ENCODE measurements at regions not wholly inside any gene's neighbourhood (a gene's known extent, or its start where the extent isn't known, plus 50 kb on each side); places are given as distances from the start of the nearest gene placed in this dataset.
"Not testable (repeated sequence)": the region's sequence is repeated elsewhere in the genome, so short reads cannot be mapped to it uniquely, and the experiment has no call there.

- not testable (repeated sequence) for H3K4me3 Mint-ChIP-seq (ENCODE audit: low read depth); H3K36me3 Mint-ChIP-seq (ENCODE audit: insufficient read depth); H3K27me3 Mint-ChIP-seq; DNase-seq (ENCODE audit: low spot score, unreplicated experiment); H3K27ac Mint-ChIP-seq; H3K4me1 Mint-ChIP-seq (ENCODE audit: low read depth)
- H3K9me3 Mint-ChIP-seq (ENCODE audit: low read depth): peaks cover 12% of the 10 kb centered on the region
Observed at GRCh38 chr1:214095896-214096295, 108.1 kb downstream of the PROX1 start.

- H3K36me3 Mint-ChIP-seq (ENCODE audit: insufficient read depth): no peaks in the 10 kb centered on the region
- no peak for TF ChIP-seq CTCF (IDR thresholded peaks at IDR 0.05; ENCODE audit: unreplicated experiment)
- H3K9me3 Mint-ChIP-seq (ENCODE audit: low read depth): peaks cover 6% of the 10 kb centered on the region
- DNase-seq (ENCODE audit: low spot score, unreplicated experiment): no peak
- H3K27ac Mint-ChIP-seq: no peak overlapping the region
- no peak overlapping the region for H3K4me3 Mint-ChIP-seq (ENCODE audit: low read depth)
- no peaks in the 10 kb centered on the region for H3K27me3 Mint-ChIP-seq
- H3K4me1 Mint-ChIP-seq (ENCODE audit: low read depth): peaks cover 3% of the 10 kb centered on the region
Observed at GRCh38 chr1:214101246-214101645, 113.5 kb downstream of the PROX1 start.

GRCh38 chr1:214101828-214102227 lies 114.1 kb downstream of the PROX1 start:
- Mint-ChIP-seq H3K4me3 (ENCODE audit: low read depth) (no peak overlapping the region), H3K27ac (no peak overlapping the region), H3K27me3 (no peaks in the 10 kb centered on the region), H3K36me3 (ENCODE audit: insufficient read depth) (no peaks in the 10 kb centered on the region), H3K4me1 (ENCODE audit: low read depth) (peaks cover 3% of the 10 kb centered on the region), H3K9me3 (ENCODE audit: low read depth) (peaks cover 6% of the 10 kb centered on the region)
- no peak for DNase-seq (ENCODE audit: low spot score, unreplicated experiment)
- no peak for TF ChIP-seq CTCF (IDR thresholded peaks at IDR 0.05; ENCODE audit: unreplicated experiment)

- no peak for DNase-seq (ENCODE audit: low spot score, unreplicated experiment)
- no peaks in the 10 kb centered on the region for H3K36me3 Mint-ChIP-seq (ENCODE audit: insufficient read depth)
- no peak overlapping the region for H3K4me3 Mint-ChIP-seq (ENCODE audit: low read depth)
- H3K4me1 Mint-ChIP-seq (ENCODE audit: low read depth): peaks cover 8% of the 10 kb centered on the region
- peaks cover 6% of the 10 kb centered on the region for H3K9me3 Mint-ChIP-seq (ENCODE audit: low read depth)
- no peak for TF ChIP-seq CTCF (IDR thresholded peaks at IDR 0.05; ENCODE audit: unreplicated experiment)
- H3K27ac Mint-ChIP-seq: no peak overlapping the region
- H3K27me3 Mint-ChIP-seq: no peaks in the 10 kb centered on the region
Observed at GRCh38 chr1:214102907-214103306, 115.1 kb downstream of the PROX1 start.

GRCh38 chr1:214103778-214104177 lies 116.0 kb downstream of the PROX1 start:
- Mint-ChIP-seq H3K36me3 (ENCODE audit: insufficient read depth) (no peaks in the 10 kb centered on the region), H3K4me3 (ENCODE audit: low read depth) (no peak overlapping the region), H3K27ac (no peak overlapping the region), H3K27me3 (no peaks in the 10 kb centered on the region), H3K4me1 (ENCODE audit: low read depth) (peaks cover 8% of the 10 kb centered on the region), H3K9me3 (ENCODE audit: low read depth) (peaks cover 6% of the 10 kb centered on the region)
- TF ChIP-seq CTCF (IDR thresholded peaks at IDR 0.05; ENCODE audit: unreplicated experiment): no peak
- no peak for DNase-seq (ENCODE audit: low spot score, unreplicated experiment)

- H3K4me1 Mint-ChIP-seq (ENCODE audit: low read depth): peaks cover 9% of the 10 kb centered on the region
- H3K27ac Mint-ChIP-seq: no peak overlapping the region
- TF ChIP-seq CTCF (IDR thresholded peaks at IDR 0.05; ENCODE audit: unreplicated experiment): no peak
- no peak overlapping the region for H3K4me3 Mint-ChIP-seq (ENCODE audit: low read depth)
- H3K9me3 Mint-ChIP-seq (ENCODE audit: low read depth): peaks cover 6% of the 10 kb centered on the region
- no peaks in the 10 kb centered on the region for H3K36me3 Mint-ChIP-seq (ENCODE audit: insufficient read depth)
- no peak for DNase-seq (ENCODE audit: low spot score, unreplicated experiment)
- H3K27me3 Mint-ChIP-seq: no peaks in the 10 kb centered on the region
Observed at GRCh38 chr1:214106375-214106774, 118.6 kb downstream of the PROX1 start.

Data from progenitor cell of endocrine pancreas (in vitro differentiated cells).